SK-N-SH (cell line): ENCODE measurements at regions not wholly inside any gene's neighbourhood (a gene's known extent, or its start where the extent isn't known, plus 50 kb on each side); places are given as distances from the start of the nearest gene placed in this dataset.

Experiments
- EZH2phosphoT487 ChIP-seq: fragments of 200-600 bp; sonication (generic); IDR thresholded peaks from 2 replicates; pipeline ENCODE4 v1.6.1; 2017; ENCODE audit warnings: low read depth, mixed run types, mild to moderate bottlenecking, antibody characterized with exemption, moderate library complexity, borderline replicate concordance
- FOXM1 ChIP-seq: IDR thresholded peaks from 2 replicates; pipeline ENCODE4 v1.4.0; 2012; ENCODE audit warnings: low read depth, mild to moderate bottlenecking
- GATA2 ChIP-seq: sonication (generic); formaldehyde crosslinking; IDR thresholded peaks from 2 replicates; pipeline ENCODE4 v1.5.0; 2020; ENCODE audit warnings: mild to moderate bottlenecking, missing genetic modification reagents
- JUND ChIP-seq: IDR thresholded peaks from 2 replicates; pipeline ENCODE4 v1.4.0; 2012
- MEF2A ChIP-seq: IDR thresholded peaks from 2 replicates; pipeline ENCODE4 v1.4.0; 2012; ENCODE audit warnings: low read depth, borderline replicate concordance
- MXI1 ChIP-seq: IDR thresholded peaks from 2 replicates; pipeline ENCODE4 v1.6.1; 2012; ENCODE audit warnings: mild to moderate bottlenecking, low read depth, low read length, improper control_type of control experiment
- NRF1 ChIP-seq: IDR thresholded peaks from 2 replicates; pipeline ENCODE4 v1.6.1; 2012; ENCODE audit warnings: low read depth, mild to moderate bottlenecking, low read length
- POLR2AphosphoS5 ChIP-seq: IDR thresholded peaks from 2 replicates; pipeline ENCODE4 v1.6.1; 2012; ENCODE audit warnings: low read depth, low read length
- SIN3A ChIP-seq: IDR thresholded peaks from 2 replicates; pipeline ENCODE4 v1.6.1; 2012; ENCODE audit warnings: low read depth, mild to moderate bottlenecking, low read length, moderate library complexity, borderline replicate concordance
- TAF1 ChIP-seq: IDR thresholded peaks from 2 replicates; pipeline ENCODE4 v1.6.1; 2012; ENCODE audit warnings: low read depth, mild to moderate bottlenecking, low read length, moderate library complexity, borderline replicate concordance
- YY1 ChIP-seq: IDR thresholded peaks from 2 replicates; pipeline ENCODE4 v1.4.0; 2012; ENCODE audit warnings: low read depth, mild to moderate bottlenecking
- TF ChIP-seq, protein P1 (sequence below): fragments of 200-600 bp; sonication (generic); IDR thresholded peaks from 2 replicates; pipeline ENCODE4 v1.6.1; 2017; ENCODE audit warnings: antibody characterized with exemption, mild to moderate bottlenecking, moderate library complexity
- TF ChIP-seq, protein P2 (sequence below): IDR thresholded peaks from 2 replicates; pipeline ENCODE4 v1.6.1; 2012; ENCODE audit warnings: mild to moderate bottlenecking, low read depth, low read length, moderate library complexity
- TF ChIP-seq, protein P3 (sequence below): fragments of 150-350 bp; IDR thresholded peaks from 2 replicates; pipeline ENCODE4 v1.6.1; 2017; ENCODE audit warnings: antibody characterized with exemption, low read length, low read depth, borderline replicate concordance

DNA sequence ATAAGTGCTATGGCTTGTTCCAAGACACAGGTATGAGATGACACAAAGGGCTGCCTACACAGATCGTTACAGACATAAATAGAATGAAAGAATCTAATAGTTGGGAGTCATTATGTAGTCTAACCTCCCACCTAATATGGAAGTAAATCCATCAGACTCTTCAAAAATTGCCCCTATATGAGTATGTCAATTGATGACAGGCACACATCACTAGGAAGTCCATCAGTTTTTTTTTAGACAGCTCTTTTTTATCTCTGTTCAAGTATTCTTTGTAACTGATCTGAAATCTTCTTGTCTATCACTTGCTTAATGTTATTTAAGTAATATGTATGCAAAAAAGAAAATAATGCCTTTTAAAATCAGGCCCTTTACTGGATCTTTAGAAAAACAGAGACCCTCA is 191.6 kb downstream of the UBE2NL start:
- TF ChIP-seq, protein P1, sequence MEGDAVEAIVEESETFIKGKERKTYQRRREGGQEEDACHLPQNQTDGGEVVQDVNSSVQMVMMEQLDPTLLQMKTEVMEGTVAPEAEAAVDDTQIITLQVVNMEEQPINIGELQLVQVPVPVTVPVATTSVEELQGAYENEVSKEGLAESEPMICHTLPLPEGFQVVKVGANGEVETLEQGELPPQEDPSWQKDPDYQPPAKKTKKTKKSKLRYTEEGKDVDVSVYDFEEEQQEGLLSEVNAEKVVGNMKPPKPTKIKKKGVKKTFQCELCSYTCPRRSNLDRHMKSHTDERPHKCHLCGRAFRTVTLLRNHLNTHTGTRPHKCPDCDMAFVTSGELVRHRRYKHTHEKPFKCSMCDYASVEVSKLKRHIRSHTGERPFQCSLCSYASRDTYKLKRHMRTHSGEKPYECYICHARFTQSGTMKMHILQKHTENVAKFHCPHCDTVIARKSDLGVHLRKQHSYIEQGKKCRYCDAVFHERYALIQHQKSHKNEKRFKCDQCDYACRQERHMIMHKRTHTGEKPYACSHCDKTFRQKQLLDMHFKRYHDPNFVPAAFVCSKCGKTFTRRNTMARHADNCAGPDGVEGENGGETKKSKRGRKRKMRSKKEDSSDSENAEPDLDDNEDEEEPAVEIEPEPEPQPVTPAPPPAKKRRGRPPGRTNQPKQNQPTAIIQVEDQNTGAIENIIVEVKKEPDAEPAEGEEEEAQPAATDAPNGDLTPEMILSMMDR = no peak
- TF ChIP-seq FOXM1 (no peak), POLR2AphosphoS5 (no peak), NRF1 (no peak), YY1 (no peak), MEF2A (no peak), SIN3A (no peak), JUND (no peak), MXI1 (no peak), GATA2 (CRISPR knock-in tag) (no peak), TAF1 (no peak), EZH2phosphoT487 (no peak)
- TF ChIP-seq, protein P2, sequence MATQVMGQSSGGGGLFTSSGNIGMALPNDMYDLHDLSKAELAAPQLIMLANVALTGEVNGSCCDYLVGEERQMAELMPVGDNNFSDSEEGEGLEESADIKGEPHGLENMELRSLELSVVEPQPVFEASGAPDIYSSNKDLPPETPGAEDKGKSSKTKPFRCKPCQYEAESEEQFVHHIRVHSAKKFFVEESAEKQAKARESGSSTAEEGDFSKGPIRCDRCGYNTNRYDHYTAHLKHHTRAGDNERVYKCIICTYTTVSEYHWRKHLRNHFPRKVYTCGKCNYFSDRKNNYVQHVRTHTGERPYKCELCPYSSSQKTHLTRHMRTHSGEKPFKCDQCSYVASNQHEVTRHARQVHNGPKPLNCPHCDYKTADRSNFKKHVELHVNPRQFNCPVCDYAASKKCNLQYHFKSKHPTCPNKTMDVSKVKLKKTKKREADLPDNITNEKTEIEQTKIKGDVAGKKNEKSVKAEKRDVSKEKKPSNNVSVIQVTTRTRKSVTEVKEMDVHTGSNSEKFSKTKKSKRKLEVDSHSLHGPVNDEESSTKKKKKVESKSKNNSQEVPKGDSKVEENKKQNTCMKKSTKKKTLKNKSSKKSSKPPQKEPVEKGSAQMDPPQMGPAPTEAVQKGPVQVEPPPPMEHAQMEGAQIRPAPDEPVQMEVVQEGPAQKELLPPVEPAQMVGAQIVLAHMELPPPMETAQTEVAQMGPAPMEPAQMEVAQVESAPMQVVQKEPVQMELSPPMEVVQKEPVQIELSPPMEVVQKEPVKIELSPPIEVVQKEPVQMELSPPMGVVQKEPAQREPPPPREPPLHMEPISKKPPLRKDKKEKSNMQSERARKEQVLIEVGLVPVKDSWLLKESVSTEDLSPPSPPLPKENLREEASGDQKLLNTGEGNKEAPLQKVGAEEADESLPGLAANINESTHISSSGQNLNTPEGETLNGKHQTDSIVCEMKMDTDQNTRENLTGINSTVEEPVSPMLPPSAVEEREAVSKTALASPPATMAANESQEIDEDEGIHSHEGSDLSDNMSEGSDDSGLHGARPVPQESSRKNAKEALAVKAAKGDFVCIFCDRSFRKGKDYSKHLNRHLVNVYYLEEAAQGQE = no peak
- TF ChIP-seq, protein P3, sequence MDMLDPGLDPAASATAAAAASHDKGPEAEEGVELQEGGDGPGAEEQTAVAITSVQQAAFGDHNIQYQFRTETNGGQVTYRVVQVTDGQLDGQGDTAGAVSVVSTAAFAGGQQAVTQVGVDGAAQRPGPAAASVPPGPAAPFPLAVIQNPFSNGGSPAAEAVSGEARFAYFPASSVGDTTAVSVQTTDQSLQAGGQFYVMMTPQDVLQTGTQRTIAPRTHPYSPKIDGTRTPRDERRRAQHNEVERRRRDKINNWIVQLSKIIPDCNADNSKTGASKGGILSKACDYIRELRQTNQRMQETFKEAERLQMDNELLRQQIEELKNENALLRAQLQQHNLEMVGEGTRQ = no peak
